GM20000 (cell line): ENCODE measurements at regions not wholly inside any gene's neighbourhood (a gene's known extent, or its start where the extent isn't known, plus 50 kb on each side); places are given as distances from the start of the nearest gene placed in this dataset.
"Not testable (repeated sequence)": the region's sequence is repeated elsewhere in the genome, so short reads cannot be mapped to it uniquely, and the experiment has no call there.

Experiments used
- DNase-seq: peaks from one replicate; pipeline ENCODE4 v3.0.0; 2012; ENCODE audit warnings: low spot score
- CTCF ChIP-seq: IDR thresholded peaks from 2 replicates; pipeline ENCODE4 v1.5.1; 2012; ENCODE audit warnings: mild to moderate bottlenecking, control low read depth; ENCODE audit errors: extremely low read depth, missing control alignments

- peak; percentile 13 for DNase-seq
- no peak for TF ChIP-seq CTCF
Observed at GRCh38 chr5:89168766-89169165, 285.8 kb upstream of the MEF2C start.

- not testable (repeated sequence) for DNase-seq
Observed at GRCh38 chr5:89164703-89165102, 281.7 kb upstream of the MEF2C start.

- no peak for TF ChIP-seq CTCF
Observed at GRCh38 chr5:89156226-89156625, 273.2 kb upstream of the MEF2C start.

DNA sequence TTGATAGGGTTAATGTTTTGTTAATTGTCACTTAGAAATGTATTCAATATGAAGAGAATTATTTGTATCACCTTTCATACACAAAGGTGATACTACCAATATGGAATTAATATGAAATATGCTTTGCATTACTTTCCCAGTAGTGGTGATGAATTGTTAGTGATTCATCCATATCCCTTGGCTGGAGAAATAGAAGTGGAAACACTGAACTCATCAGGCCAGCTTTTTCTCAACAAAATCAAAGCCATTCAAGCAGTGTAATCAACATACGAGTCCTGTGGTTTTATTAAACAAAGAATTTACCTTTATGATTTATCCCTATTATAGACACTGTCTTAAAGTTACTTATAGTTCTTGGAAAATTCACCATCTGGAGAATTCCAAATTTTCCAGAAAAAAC is 264.0 kb upstream of the MEF2C start:
- no peak for DNase-seq
- TF ChIP-seq CTCF: no peak

More at GRCh38 chr5:89156226-89156625, 273.2 kb upstream of the MEF2C start:
- DNase-seq: no peak

GRCh38 chr5:89137148-89137547 is 254.2 kb upstream of the MEF2C start:
- TF ChIP-seq CTCF: no peak
- no peak for DNase-seq

DNA sequence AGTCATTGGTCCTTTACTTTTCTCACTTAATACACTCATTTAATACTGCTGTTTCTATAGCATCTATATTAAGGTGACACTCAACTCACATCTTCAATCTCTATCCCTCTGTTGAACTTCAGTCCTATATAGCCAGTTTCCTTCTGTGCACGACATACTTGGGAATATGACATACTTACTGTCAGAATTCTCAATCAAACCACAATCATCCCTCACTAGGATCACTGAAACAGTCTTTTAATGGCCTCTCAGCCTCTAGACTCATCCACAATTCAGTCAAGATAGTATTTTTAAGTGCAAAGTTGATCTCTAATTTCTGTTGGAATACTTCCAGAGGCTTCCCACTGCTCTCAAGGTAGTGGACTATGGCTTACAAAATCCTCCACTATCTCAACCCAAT is 251.0 kb upstream of the MEF2C start:
- no peak for TF ChIP-seq CTCF
- DNase-seq: no peak

GRCh38 chr5:89133129-89133528 is 250.1 kb upstream of the MEF2C start:
- DNase-seq: no peak
- no peak for TF ChIP-seq CTCF

- no peak for TF ChIP-seq CTCF
- DNase-seq: no peak
Observed at GRCh38 chr5:89130851-89131250, 247.9 kb upstream of the MEF2C start.
